ENCODE measurements at regions not wholly inside any gene's neighbourhood (a gene's known extent, or its start where the extent isn't known, plus 50 kb on each side); places are given as distances from the start of the nearest gene placed in this dataset.

DNA sequence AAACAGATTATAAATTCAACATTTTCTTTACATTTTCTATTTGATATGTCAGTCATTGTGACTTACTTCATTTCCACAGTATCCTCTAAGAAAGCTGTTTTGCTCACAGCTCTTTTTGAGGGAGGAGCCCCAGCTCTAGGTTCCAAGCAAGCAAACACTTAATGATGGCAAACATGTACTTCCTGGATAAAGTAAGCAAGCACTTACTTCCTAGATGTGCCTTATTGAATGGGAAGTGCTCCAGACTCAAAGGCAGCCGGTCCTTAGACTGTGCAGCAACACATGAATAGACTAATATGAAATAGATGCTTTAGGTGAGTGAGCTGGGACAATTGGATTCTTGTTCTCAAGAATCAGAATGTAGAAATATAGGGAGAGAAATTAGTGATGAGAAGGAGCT lies 2149.8 kb upstream of the PIK3C3 start:
- H3K27ac ChIP-seq, result no peak overlapping the region
- TF ChIP-seq, protein P1, sequence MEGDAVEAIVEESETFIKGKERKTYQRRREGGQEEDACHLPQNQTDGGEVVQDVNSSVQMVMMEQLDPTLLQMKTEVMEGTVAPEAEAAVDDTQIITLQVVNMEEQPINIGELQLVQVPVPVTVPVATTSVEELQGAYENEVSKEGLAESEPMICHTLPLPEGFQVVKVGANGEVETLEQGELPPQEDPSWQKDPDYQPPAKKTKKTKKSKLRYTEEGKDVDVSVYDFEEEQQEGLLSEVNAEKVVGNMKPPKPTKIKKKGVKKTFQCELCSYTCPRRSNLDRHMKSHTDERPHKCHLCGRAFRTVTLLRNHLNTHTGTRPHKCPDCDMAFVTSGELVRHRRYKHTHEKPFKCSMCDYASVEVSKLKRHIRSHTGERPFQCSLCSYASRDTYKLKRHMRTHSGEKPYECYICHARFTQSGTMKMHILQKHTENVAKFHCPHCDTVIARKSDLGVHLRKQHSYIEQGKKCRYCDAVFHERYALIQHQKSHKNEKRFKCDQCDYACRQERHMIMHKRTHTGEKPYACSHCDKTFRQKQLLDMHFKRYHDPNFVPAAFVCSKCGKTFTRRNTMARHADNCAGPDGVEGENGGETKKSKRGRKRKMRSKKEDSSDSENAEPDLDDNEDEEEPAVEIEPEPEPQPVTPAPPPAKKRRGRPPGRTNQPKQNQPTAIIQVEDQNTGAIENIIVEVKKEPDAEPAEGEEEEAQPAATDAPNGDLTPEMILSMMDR (IDR thresholded peaks at IDR 0.05), result no peak
- H3K9me3 ChIP-seq, result no peaks in the 10 kb centered on the region
- DNase-seq (no peak), ATAC-seq (peak; percentile 71 to 76)
- H3K4me1 ChIP-seq, result no peaks in the 10 kb centered on the region
- H3K4me3 ChIP-seq, result no peak overlapping the region
- no peaks in the 10 kb centered on the region for H3K27me3 ChIP-seq (ENCODE audit: low read depth)
- no peaks in the 10 kb centered on the region for H3K36me3 ChIP-seq
- intact Hi-C loops (cut with DNase I), result no loop called here

DNA sequence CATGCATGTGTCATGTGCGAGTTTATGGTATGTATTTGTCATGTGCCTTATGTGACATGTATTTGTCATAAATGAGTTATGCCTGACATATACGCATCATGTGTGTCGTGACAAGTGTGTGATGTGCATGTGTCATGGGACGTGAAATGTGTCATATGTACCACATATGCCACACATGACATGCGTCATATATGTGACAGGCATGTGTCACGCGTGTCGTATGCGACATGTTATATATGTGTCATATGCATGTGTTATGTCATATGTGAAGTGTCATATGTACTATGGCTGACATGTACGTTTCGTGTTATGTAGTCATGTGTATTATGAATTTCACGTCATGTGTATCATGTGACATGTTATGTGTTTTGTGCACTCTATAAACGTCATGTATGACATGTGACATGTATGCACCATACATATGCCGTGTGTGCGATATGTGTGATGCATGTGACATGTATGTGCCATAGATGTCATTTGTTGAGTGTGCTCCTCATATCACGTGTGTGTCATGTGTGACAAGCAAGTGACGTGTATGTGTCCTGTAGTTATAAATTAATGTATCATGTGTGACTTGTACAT lies 2152.3 kb upstream of the PIK3C3 start:
- H3K36me3 ChIP-seq, result no peaks in the 10 kb centered on the region
- H3K4me1 ChIP-seq, result no peaks in the 10 kb centered on the region
- no peak overlapping the region for H3K27ac ChIP-seq
- TF ChIP-seq, protein P1 (IDR thresholded peaks at IDR 0.05), result no peak
- H3K27me3 ChIP-seq (ENCODE audit: low read depth), result no peaks in the 10 kb centered on the region
- ATAC-seq (no peak), DNase-seq (no peak)
- no peaks in the 10 kb centered on the region for H3K9me3 ChIP-seq
- no peak overlapping the region for H3K4me3 ChIP-seq
- intact Hi-C loops (cut with DNase I), result no loop called here

DNA sequence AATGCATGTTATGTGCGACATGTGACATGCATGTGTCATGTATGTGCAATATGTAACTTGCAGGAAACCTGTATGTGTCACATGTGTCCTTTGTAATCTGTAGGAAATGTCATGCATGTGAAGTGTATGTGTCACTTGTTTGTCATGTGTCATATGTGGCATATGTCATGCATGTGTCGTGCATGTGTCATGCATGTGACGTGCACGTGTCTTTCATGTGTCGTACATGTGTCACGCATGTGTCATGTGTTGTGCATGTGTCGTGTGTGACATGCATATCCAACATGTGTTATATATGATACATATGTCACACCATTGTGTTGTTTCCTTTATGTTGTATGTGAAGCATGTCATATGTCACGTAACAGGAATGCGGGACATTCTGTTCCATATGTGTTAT lies 2153.2 kb upstream of the PIK3C3 start:
- no peak for DNase-seq
- H3K4me3 ChIP-seq, result no peak overlapping the region
- H3K27ac ChIP-seq, result no peak overlapping the region
- no peaks in the 10 kb centered on the region for H3K27me3 ChIP-seq (ENCODE audit: low read depth)
- intact Hi-C loops (cut with DNase I), result no loop called here
- H3K4me1 ChIP-seq, result no peaks in the 10 kb centered on the region
- ATAC-seq, result no peak
- H3K9me3 ChIP-seq, result no peaks in the 10 kb centered on the region
- H3K36me3 ChIP-seq, result no peaks in the 10 kb centered on the region
- TF ChIP-seq, protein P1 (IDR thresholded peaks at IDR 0.05), result no peak

DNA sequence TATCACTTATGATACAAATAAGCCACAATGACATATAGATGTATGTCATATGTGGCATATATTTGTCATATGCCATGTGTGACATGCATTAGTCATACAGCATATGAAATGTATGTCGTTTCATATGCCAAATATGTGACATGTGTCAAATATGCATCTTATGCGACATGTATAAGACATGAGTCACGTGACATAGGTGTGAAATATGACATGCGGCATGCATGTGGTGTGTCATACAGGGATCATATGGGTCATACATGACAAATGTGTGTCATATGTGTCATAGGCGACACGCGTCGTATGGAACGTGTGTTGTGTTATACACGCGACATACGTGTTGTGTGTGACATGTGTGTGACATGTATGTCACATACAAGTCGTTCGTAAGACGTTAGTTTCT lies 2154.0 kb upstream of the PIK3C3 start:
- TF ChIP-seq, protein P1 (IDR thresholded peaks at IDR 0.05), result no peak
- H3K36me3 ChIP-seq, result no peaks in the 10 kb centered on the region
- H3K4me1 ChIP-seq, result no peaks in the 10 kb centered on the region
- DNase-seq (no peak), ATAC-seq (no peak)
- no peaks in the 10 kb centered on the region for H3K9me3 ChIP-seq
- no peak overlapping the region for H3K27ac ChIP-seq
- intact Hi-C loops (cut with DNase I), result no loop called here
- no peaks in the 10 kb centered on the region for H3K27me3 ChIP-seq (ENCODE audit: low read depth)
- H3K4me3 ChIP-seq, result no peak overlapping the region

DNA sequence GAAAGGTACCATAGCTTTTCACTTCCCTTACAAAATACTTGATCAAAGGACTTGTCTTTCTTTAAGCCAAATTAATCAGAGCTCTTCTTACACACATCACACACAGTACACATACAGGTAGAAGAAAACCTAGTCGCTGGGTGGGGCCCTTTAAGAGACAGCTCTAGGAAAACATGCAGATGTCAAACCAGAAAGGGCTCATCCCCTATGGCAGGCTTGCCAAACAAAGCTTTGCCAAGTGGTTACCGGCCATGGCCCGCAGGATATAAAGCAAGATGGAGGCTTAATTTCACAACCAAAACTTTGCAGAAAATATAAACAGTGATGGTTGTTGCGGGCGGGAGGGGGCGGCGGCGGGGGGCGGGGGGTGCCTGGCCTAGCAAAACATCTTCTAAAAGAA lies 2156.0 kb upstream of the PIK3C3 start:
- H3K27me3 ChIP-seq (ENCODE audit: low read depth), result no peaks in the 10 kb centered on the region
- TF ChIP-seq, protein P1 (IDR thresholded peaks at IDR 0.05), result no peak
- no peaks in the 10 kb centered on the region for H3K4me1 ChIP-seq
- H3K36me3 ChIP-seq, result no peaks in the 10 kb centered on the region
- no peak for DNase-seq
- no peak for ATAC-seq
- no peak overlapping the region for H3K27ac ChIP-seq
- H3K4me3 ChIP-seq, result no peak overlapping the region
- intact Hi-C loops (cut with DNase I), result no loop called here
- H3K9me3 ChIP-seq, result no peaks in the 10 kb centered on the region

DNA sequence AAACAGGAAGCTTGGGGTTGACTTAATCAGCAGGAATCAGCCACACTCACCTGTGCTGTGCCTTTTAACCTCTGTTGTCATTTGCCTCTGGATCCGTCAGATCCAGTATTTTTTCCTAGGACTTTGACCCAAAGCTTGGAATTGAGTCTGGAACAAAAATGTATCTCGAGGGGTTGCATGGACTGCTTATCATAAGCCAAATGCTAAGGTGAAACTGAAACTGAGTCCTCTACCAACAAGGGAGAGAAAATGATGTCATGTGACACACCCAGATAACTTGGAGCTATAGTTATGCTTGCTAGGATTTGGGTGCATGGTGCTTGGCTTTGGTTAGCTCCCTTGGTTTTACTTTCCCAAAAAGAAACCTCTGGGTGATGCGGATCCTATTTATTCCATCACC lies 2158.6 kb upstream of the PIK3C3 start:
- no peaks in the 10 kb centered on the region for H3K4me1 ChIP-seq
- H3K9me3 ChIP-seq, result no peaks in the 10 kb centered on the region
- DNase-seq (no peak), ATAC-seq (no peak)
- no peak overlapping the region for H3K27ac ChIP-seq
- intact Hi-C loops (cut with DNase I), result no loop called here
- H3K4me3 ChIP-seq, result no peak overlapping the region
- no peaks in the 10 kb centered on the region for H3K27me3 ChIP-seq (ENCODE audit: low read depth)
- H3K36me3 ChIP-seq, result no peaks in the 10 kb centered on the region
- TF ChIP-seq, protein P1 (IDR thresholded peaks at IDR 0.05), result no peak
